Choroid plexus epithelial cell (primary cell): ENCODE measurements at regions not wholly inside any gene's neighbourhood (a gene's known extent, or its start where the extent isn't known, plus 50 kb on each side); places are given as distances from the start of the nearest gene placed in this dataset.

Experiments
- DNase-seq: peaks from one replicate; pipeline ENCODE4 v3.0.0-alpha.2; 2010; ENCODE audit warnings: low read depth
- H3K4me3 ChIP-seq: 2 replicates; pipeline ENCODE4 v1.5.1; 2011; ENCODE audit warnings: low read depth, mild to moderate bottlenecking, control low read depth, low read length, moderate library complexity
- CTCF ChIP-seq: conservative IDR thresholded peaks from 2 replicates; pipeline ENCODE4 v1.5.1; 2011; ENCODE audit warnings: low read depth, mild to moderate bottlenecking, control low read depth, inconsistent platforms, low read length, moderate library complexity

GRCh38 chr4:181959121-181959520, 284.1 kb upstream of the TENM3 start:
- DNase-seq: peak; percentile 86
- no peak for TF ChIP-seq CTCF
- H3K4me3 ChIP-seq: no peak overlapping the region

- TF ChIP-seq CTCF: no peak
- DNase-seq: no peak
Measured at GRCh38 chr4:181960384-181960783, 282.8 kb upstream of the TENM3 start.

GRCh38 chr4:181962321-181962720, 280.9 kb upstream of the TENM3 start:
- no peak for DNase-seq
- no peak for TF ChIP-seq CTCF
- no peak overlapping the region for H3K4me3 ChIP-seq

More at GRCh38 chr4:181960384-181960783, 282.8 kb upstream of the TENM3 start:
- no peak overlapping the region for H3K4me3 ChIP-seq

GRCh38 chr4:181964731-181965130, 278.5 kb upstream of the TENM3 start:
- H3K4me3 ChIP-seq: no peak overlapping the region
- no peak for TF ChIP-seq CTCF
- no peak for DNase-seq

- no peak overlapping the region for H3K4me3 ChIP-seq
- TF ChIP-seq CTCF: no peak
- DNase-seq: peak; percentile 12
Measured at GRCh38 chr4:181966104-181966551, 277.1 kb upstream of the TENM3 start.

- TF ChIP-seq CTCF: no peak
- DNase-seq: no peak
- H3K4me3 ChIP-seq: no peak overlapping the region
Measured at GRCh38 chr4:181967401-181967800, 275.8 kb upstream of the TENM3 start.

GRCh38 chr4:181968371-181968770, 274.8 kb upstream of the TENM3 start:
- no peak overlapping the region for H3K4me3 ChIP-seq
- peak; percentile 63 for DNase-seq
- no peak for TF ChIP-seq CTCF
